A549 (cell line): ENCODE measurements at regions not wholly inside any gene's neighbourhood (a gene's known extent, or its start where the extent isn't known, plus 50 kb on each side); places are given as distances from the start of the nearest gene placed in this dataset.

Experiments used
- ATAC-seq, 2 experiments: fragments of 200-7000 bp in 1 of 2; fragments of >200 bp in 1 of 2; cut with Nextera tagmentation in 1 of 2; cut with Tn5 transposase in 1 of 2; 3 replicates each; pipeline versions ENCODE4 v1.8.0 to v1.9.1; 2018 to 2020; ENCODE audit warnings: mild to moderate bottlenecking in 1 of 2, moderate library complexity in 1 of 2
- CTCF ChIA-PET: fragments of 300-600 bp; sonication (Branson Sonifier 250); formaldehyde crosslinking; extraction: SDS; loops from one replicate; lab custom pipeline; 2021; ENCODE audit warnings: antibody characterized with exemption, inconsistent platforms; lab: Yijun Ruan, JAX
- POLR2A ChIA-PET: fragments of 350-600 bp; formaldehyde crosslinking; extraction: SDS; loops from one replicate; lab custom pipeline; 2021; ENCODE audit warnings: antibody characterized with exemption, inconsistent platforms; lab: Yijun Ruan, JAX
- DNase-seq, 2 experiments: peaks; one replicate each; pipeline versions ENCODE4 v3.0.0 to v3.0.0-alpha.2; 2011 to 2016; ENCODE audit warnings: low read depth in 1 of 2, low spot score in 1 of 2
- FAIRE-seq: peaks from 2 replicates; lab custom pipeline; 2011; peaks lifted over from hg19 to GRCh38; lab: Jason Lieb, UNC
- H3K27ac ChIP-seq, 2 experiments: fragments of >200 bp; sonication (Bioruptor Twin); formaldehyde crosslinking; 3 replicates each; pipeline ENCODE4 v1.5.1; 2016 to 2017
- H3K4me1 ChIP-seq: fragments of >200 bp; sonication (Bioruptor Twin); formaldehyde crosslinking; 3 replicates; pipeline ENCODE4 v1.6.1; 2016
- H3K4me2 ChIP-seq: fragments of >200 bp; sonication (Bioruptor Twin); formaldehyde crosslinking; 3 replicates; pipeline ENCODE4 v1.6.1; 2016
- H3K4me3 ChIP-seq: fragments of >200 bp; sonication (Bioruptor Twin); formaldehyde crosslinking; 3 replicates; pipeline ENCODE4 v1.5.1; 2016
- H3K9me3 ChIP-seq: fragments of >200 bp; sonication (Bioruptor Twin); formaldehyde crosslinking; 3 replicates; pipeline ENCODE4 v1.6.1; 2016
- CBX8 ChIP-seq: fragments of 200-600 bp; sonication (generic); IDR thresholded peaks from 2 replicates; pipeline ENCODE4 v1.6.1; 2016
- CEBPB ChIP-seq, 2 experiments: fragments of >200 bp in 1 of 2; sonication (Bioruptor Twin) in 1 of 2; formaldehyde crosslinking in 1 of 2; IDR thresholded peaks; 2 replicates each; pipeline ENCODE4 v1.6.1; 2012 to 2016
- CHD2 ChIP-seq: fragments of 150-350 bp; IDR thresholded peaks from 2 replicates; pipeline ENCODE4 v1.6.1; 2014; ENCODE audit warnings: low read length; ENCODE audit not compliant: partially characterized antibody
- EHMT2 ChIP-seq: fragments of 200-600 bp; sonication (generic); IDR thresholded peaks from 2 replicates; pipeline ENCODE4 v1.6.1; 2016; ENCODE audit warnings: antibody characterized with exemption, low read depth, mild to moderate bottlenecking, moderate library complexity
- EP300 ChIP-seq, 2 experiments: fragments of >200 bp; sonication (Bioruptor Twin); formaldehyde crosslinking; IDR thresholded peaks; 2 replicates in 1 of 2; 3 replicates in 1 of 2; pipeline ENCODE4 v1.6.1; 2016 to 2017
- FOSL2 ChIP-seq, 2 experiments: fragments of 450-650 bp in 1 of 2; fragments of >200 bp in 1 of 2; sonication (Bioruptor Twin) in 1 of 2; formaldehyde crosslinking; IDR thresholded peaks; 2 replicates each; pipeline versions ENCODE4 v1.5.0 to v1.6.1; 2016 to 2020; ENCODE audit warnings: mild to moderate bottlenecking in 1 of 2, moderate library complexity in 1 of 2
- FOXS1 ChIP-seq: fragments of 250-450 bp; sonication (Bioruptor Pico); IDR thresholded peaks from 2 replicates; pipeline ENCODE4 v1.5.0; 2020; ENCODE audit warnings: mild to moderate bottlenecking, moderate library complexity
- HOXA7 ChIP-seq: fragments of 250-450 bp; sonication (Bioruptor Pico); IDR thresholded peaks from 2 replicates; pipeline ENCODE4 v1.5.0; 2020; ENCODE audit warnings: mild to moderate bottlenecking, moderate library complexity
- HOXB13 ChIP-seq: fragments of 250-450 bp; sonication (Bioruptor Pico); IDR thresholded peaks from 2 replicates; pipeline ENCODE4 v1.5.0; 2020; ENCODE audit warnings: low read depth, mild to moderate bottlenecking, moderate library complexity
- HOXB5 ChIP-seq: fragments of 250-450 bp; sonication (Bioruptor Pico); IDR thresholded peaks from 2 replicates; pipeline ENCODE4 v1.5.0; 2020; ENCODE audit warnings: mild to moderate bottlenecking, moderate library complexity
- JUNB ChIP-seq: fragments of >200 bp; sonication (Bioruptor Twin); formaldehyde crosslinking; IDR thresholded peaks from 2 replicates; pipeline ENCODE4 v1.6.1; 2016
- KDM1A ChIP-seq: fragments of 200-600 bp; sonication (generic); IDR thresholded peaks from 2 replicates; pipeline ENCODE4 v1.6.1; 2016; ENCODE audit warnings: low read depth, mild to moderate bottlenecking
- MAFK ChIP-seq: fragments of 450-650 bp; IDR thresholded peaks from 2 replicates; pipeline ENCODE4 v1.6.1; 2014; ENCODE audit not compliant: partially characterized antibody
- MYC ChIP-seq: IDR thresholded peaks from 2 replicates; pipeline ENCODE4 v1.6.1; 2012; ENCODE audit warnings: mild to moderate bottlenecking, inconsistent platforms, low read length, improper control_type of control experiment, borderline replicate concordance
- NPAS2 ChIP-seq: fragments of 250-450 bp; sonication (Bioruptor Pico); IDR thresholded peaks from 2 replicates; pipeline ENCODE4 v1.8.0; 2022; ENCODE audit warnings: mild to moderate bottlenecking, moderate library complexity, borderline replicate concordance
- NR3C1 ChIP-seq: fragments of >200 bp; sonication (Bioruptor Twin); formaldehyde crosslinking; IDR thresholded peaks from 3 replicates; pipeline ENCODE4 v1.6.1; 2017
- RAD21 ChIP-seq, 2 experiments: fragments of >200 bp in 1 of 2; sonication (Bioruptor Twin) in 1 of 2; formaldehyde crosslinking in 1 of 2; IDR thresholded peaks in 1 of 2; conservative IDR thresholded peaks in 1 of 2; 2 replicates in 1 of 2; 3 replicates in 1 of 2; pipeline ENCODE4 v1.6.1; 2012 to 2018; ENCODE audit warnings: inconsistent platforms in 1 of 2
- RARB ChIP-seq: fragments of 250-450 bp; sonication (Bioruptor Pico); IDR thresholded peaks from 2 replicates; pipeline ENCODE4 v1.8.0; 2021; ENCODE audit warnings: mild to moderate bottlenecking, moderate library complexity
- TP53 ChIP-seq: fragments of 250-450 bp; sonication (Bioruptor Pico); IDR thresholded peaks from 2 replicates; pipeline ENCODE4 v1.5.0; 2021; ENCODE audit warnings: mild to moderate bottlenecking, moderate library complexity
- ZC3H11A ChIP-seq: fragments of 450-650 bp; IDR thresholded peaks from 2 replicates; pipeline ENCODE4 v1.6.1; 2014; ENCODE audit warnings: antibody characterized with exemption, mild to moderate bottlenecking
- WGBS: methylation state at CpG from one replicate; pipeline ENCODE4 v1.1.6; 2017; ENCODE audit errors: missing lambda C conversion rate; 5-methylcytosine and 5-hydroxymethylcytosine counted together
- TF ChIP-seq, protein P1 (sequence below): IDR thresholded peaks from 2 replicates; pipeline ENCODE4 v1.6.1; 2012
- TF ChIP-seq, protein P2 (sequence below): fragments of >200 bp; sonication (Bioruptor Twin); formaldehyde crosslinking; IDR thresholded peaks from 3 replicates; pipeline ENCODE4 v1.6.1; 2016
- TF ChIP-seq, protein P3 (sequence below): IDR thresholded peaks from 2 replicates; pipeline ENCODE4 v1.6.1; 2012
- TF ChIP-seq, protein P4 (sequence below): IDR thresholded peaks from 2 replicates; pipeline ENCODE4 v1.6.1; 2012; ENCODE audit warnings: low read depth, borderline replicate concordance

DNA sequence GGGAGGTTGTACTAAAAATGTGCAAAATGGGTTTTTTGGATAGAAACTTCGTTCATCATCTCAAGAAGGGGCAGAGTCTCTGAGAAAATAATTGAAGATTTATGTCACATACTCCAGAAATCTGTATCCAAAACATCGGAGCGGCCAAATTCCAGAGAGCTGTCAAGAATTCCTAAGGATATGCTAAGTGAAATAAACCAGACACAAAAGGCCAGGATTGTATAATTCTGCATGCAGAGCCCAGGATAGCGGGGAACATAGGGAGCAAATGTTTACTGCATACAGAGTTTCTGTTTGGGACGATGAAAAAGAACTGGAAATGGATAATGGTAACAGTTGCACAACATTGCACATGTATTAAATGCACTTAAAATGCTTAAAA is 224.2 kb upstream of the AUTS2 start:
- peaks cover 13% of the 10 kb centered on the region for H3K4me1 ChIP-seq
- no peak for ATAC-seq
- H3K27ac ChIP-seq = peak overlapping the region in 1 of 2 experiments; percentile 18; a peak in 1 of 6 replicates
- CTCF ChIA-PET = no interaction called here
- no peaks in the 10 kb centered on the region for H3K9me3 ChIP-seq
- TF ChIP-seq RAD21 (conservative IDR thresholded peaks at IDR 0.05 in 1 of 2, IDR thresholded peaks at IDR 0.05 in 1 of 2) = 0 out of 5 replicates have a peak, but pooled peaks of 1 of the 2 experiments have one; percentile 2
- TF ChIP-seq, protein P1, sequence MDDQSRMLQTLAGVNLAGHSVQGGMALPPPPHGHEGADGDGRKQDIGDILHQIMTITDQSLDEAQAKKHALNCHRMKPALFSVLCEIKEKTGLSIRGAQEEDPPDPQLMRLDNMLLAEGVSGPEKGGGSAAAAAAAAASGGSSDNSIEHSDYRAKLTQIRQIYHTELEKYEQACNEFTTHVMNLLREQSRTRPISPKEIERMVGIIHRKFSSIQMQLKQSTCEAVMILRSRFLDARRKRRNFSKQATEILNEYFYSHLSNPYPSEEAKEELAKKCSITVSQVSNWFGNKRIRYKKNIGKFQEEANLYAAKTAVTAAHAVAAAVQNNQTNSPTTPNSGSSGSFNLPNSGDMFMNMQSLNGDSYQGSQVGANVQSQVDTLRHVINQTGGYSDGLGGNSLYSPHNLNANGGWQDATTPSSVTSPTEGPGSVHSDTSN = no peak
- TF ChIP-seq, all 56 proteins: peak for 1
- FAIRE-seq (no peak), DNase-seq (no peak)
- H3K4me2 ChIP-seq = peak overlapping the region; percentile 35
- WGBS = 57% methylated on average over 5 of the region's 5 CpGs
- POLR2A ChIA-PET = no interaction called here
- no peak overlapping the region for H3K4me3 ChIP-seq

DNA sequence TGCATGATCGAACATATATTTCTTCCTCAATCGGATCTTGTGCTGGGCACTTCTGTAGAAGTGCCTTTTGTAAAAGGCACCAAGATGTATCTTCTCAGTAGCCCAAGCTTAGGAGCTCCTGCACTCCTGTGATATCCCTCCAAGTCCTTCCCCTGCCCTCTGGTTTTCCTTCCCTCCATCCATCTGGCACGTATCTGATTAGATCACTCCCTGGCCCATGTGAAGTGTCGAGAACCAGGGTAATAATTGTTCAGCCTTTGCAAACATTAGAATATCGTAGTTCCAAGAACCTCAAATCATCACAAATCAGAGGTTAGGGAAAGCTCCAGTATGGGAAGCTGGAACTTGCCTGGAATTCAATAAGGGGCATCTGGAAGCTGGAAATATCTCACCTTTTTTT is 221.1 kb upstream of the AUTS2 start:
- TF ChIP-seq TP53 (CRISPR knock-in tag) = no peak
- no peak for TF ChIP-seq HOXA7
- TF ChIP-seq MYC = no peak
- TF ChIP-seq CHD2 = no peak
- TF ChIP-seq HOXB5 (CRISPR knock-in tag) = no peak
- Histone ChIP-seq H3K9me3 (no peaks in the 10 kb centered on the region), H3K4me3 (no peak overlapping the region), H3K4me1 (peaks cover 13% of the 10 kb centered on the region), H3K27ac (no peak overlapping the region), H3K4me2 (no peak overlapping the region)
- ATAC-seq (no peak), FAIRE-seq (no peak), DNase-seq (no peak)
- 14% methylated on average over 5 of the region's 5 CpGs for WGBS
- CTCF ChIA-PET = no interaction called here
- POLR2A ChIA-PET = no interaction called here

DNA sequence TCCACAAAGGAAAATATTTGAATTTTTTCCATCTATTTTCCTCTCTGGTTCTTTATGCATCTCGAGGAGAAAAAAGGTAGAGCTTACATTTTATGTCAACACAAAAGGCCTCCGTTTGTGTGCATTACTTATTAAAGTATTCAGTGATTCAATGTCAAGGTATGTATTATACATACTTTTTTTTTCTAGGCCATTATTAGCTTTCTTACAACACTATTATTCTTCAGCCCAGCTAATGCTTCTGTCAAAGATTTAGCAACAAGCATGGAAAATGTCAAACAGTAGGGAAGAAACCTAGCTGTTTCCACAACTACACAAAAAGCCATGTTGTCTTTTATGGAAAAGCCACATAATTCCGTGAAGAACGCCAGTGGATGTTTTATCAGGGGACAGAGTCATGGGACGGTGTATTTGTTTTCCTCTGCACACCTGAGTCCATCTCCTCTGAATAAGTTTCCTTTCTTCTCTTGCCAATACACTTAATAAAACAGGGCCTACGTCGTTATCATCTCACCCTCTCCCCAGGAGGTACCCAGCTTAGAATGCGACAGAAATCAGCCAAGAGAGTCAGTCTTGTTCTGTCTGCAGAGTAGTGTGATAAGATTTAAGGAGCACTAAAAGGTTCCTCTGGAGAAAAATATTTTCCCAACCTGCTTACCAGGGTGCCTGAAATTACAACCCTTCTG is 209.7 kb upstream of the AUTS2 start:
- H3K9me3 ChIP-seq = no peaks in the 10 kb centered on the region
- 14% methylated on average over 8 of the region's 8 CpGs for WGBS
- CTCF ChIA-PET = interaction anchor here (0.6 kb wide), 1 partner anchor 89 kb away, joined by 3 read pairs; no protein-coding TSS in a partner anchor
- no peak; a peak in 1 of 5 replicates for TF ChIP-seq EP300 (IDR thresholded peaks at IDR 0.05)
- no peak for TF ChIP-seq RAD21 (conservative IDR thresholded peaks at IDR 0.05 in 1 of 2, IDR thresholded peaks at IDR 0.05 in 1 of 2)
- TF ChIP-seq, protein P2, sequence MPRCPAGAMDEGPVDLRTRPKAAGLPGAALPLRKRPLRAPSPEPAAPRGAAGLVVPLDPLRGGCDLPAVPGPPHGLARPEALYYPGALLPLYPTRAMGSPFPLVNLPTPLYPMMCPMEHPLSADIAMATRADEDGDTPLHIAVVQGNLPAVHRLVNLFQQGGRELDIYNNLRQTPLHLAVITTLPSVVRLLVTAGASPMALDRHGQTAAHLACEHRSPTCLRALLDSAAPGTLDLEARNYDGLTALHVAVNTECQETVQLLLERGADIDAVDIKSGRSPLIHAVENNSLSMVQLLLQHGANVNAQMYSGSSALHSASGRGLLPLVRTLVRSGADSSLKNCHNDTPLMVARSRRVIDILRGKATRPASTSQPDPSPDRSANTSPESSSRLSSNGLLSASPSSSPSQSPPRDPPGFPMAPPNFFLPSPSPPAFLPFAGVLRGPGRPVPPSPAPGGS = no peak
- no peak for TF ChIP-seq NPAS2 (CRISPR knock-in tag)
- no peak for TF ChIP-seq EHMT2
- TF ChIP-seq FOXS1 (CRISPR knock-in tag) = no peak
- TF ChIP-seq, protein P3, sequence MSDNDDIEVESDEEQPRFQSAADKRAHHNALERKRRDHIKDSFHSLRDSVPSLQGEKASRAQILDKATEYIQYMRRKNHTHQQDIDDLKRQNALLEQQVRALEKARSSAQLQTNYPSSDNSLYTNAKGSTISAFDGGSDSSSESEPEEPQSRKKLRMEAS = no peak
- TF ChIP-seq MAFK = no peak
- no peak for TF ChIP-seq ZC3H11A
- no peak for TF ChIP-seq NR3C1
- TF ChIP-seq, protein P4, sequence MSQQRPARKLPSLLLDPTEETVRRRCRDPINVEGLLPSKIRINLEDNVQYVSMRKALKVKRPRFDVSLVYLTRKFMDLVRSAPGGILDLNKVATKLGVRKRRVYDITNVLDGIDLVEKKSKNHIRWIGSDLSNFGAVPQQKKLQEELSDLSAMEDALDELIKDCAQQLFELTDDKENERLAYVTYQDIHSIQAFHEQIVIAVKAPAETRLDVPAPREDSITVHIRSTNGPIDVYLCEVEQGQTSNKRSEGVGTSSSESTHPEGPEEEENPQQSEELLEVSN = no peak
- TF ChIP-seq FOSL2 (IDR thresholded peaks at IDR 0.05) = 0 out of 2 replicates have a peak, but pooled peaks have one; percentile 15
- TF ChIP-seq FOSL2 (CRISPR knock-in tag; IDR thresholded peaks at IDR 0.05) = no peak
- TF ChIP-seq JUNB = peak; percentile 47
- no peak for TF ChIP-seq KDM1A
- no peak for TF ChIP-seq CBX8
- TF ChIP-seq CEBPB (IDR thresholded peaks at IDR 0.05) = peak in 1 of 2 experiments; percentile 61; a peak in 2 of 4 replicates
- no peak for TF ChIP-seq HOXB13 (CRISPR knock-in tag)
- TF ChIP-seq RARB (CRISPR knock-in tag) = no peak
- TF ChIP-seq, all 56 proteins: peak for 3
- Histone ChIP-seq H3K4me1 (peaks cover 20% of the 10 kb centered on the region), H3K4me2 (peak overlapping the region; percentile 54), H3K4me3 (no peak overlapping the region), H3K27ac (peak overlapping the region; percentile 55 to 73; a peak in 5 of 6 replicates)
- FAIRE-seq (peak; percentile 51), ATAC-seq (peak; percentile 54 to 65; a peak in 5 of 6 replicates), DNase-seq (peak in 1 of 2 experiments; percentile 14)
- POLR2A ChIA-PET = no interaction called here
